OCI-LY3 (cell line): ENCODE measurements at regions not wholly inside any gene's neighbourhood (a gene's known extent, or its start where the extent isn't known, plus 50 kb on each side); places are given as distances from the start of the nearest gene placed in this dataset.

Experiments
- H2AFZ ChIP-seq: fragments of 200-600, 300-600 bp; shearing (Covaris generic); 2 replicates; pipeline ENCODE4 v1.6.0; 2014; ENCODE audit warnings: antibody characterized with exemption, low read depth, low read length
- H3K27ac ChIP-seq: fragments of 200-600, 300-600 bp; sonication (generic); 2 replicates; pipeline ENCODE4 v1.5.1; 2014; ENCODE audit warnings: mild to moderate bottlenecking, low read length, moderate library complexity, mixed read lengths
- H3K27me3 ChIP-seq: fragments of 200-600, 300-600 bp; sonication (generic); 2 replicates; pipeline ENCODE4 v1.6.1; 2014; ENCODE audit warnings: low read depth, low read length, mixed read lengths
- H3K36me3 ChIP-seq: fragments of 200-600, 300-600 bp; sonication (generic); replicated peaks from 2 replicates; pipeline ENCODE3; 2014; ENCODE audit warnings: low read depth, low read length, mixed read lengths
- H3K4me1 ChIP-seq: fragments of 300-600, 200-600 bp; sonication (generic); 2 replicates; pipeline ENCODE4 v1.6.1; 2014; ENCODE audit warnings: low read length, mixed read lengths
- H3K4me2 ChIP-seq: fragments of 200-600, 300-600 bp; sonication (generic); 2 replicates; pipeline ENCODE4 v1.6.1; 2014; ENCODE audit warnings: low read length, mixed read lengths
- H3K4me3 ChIP-seq: fragments of 300-600, 200-600 bp; sonication (generic); 2 replicates; pipeline ENCODE4 v1.5.1; 2014; ENCODE audit warnings: antibody characterized with exemption, mild to moderate bottlenecking, low read length, moderate library complexity
- H3K79me2 ChIP-seq: fragments of 300-600, 200-600 bp; shearing (Covaris generic); 2 replicates; pipeline ENCODE4 v1.6.1; 2014; ENCODE audit warnings: mild to moderate bottlenecking, low read length, mixed read lengths
- H3K9ac ChIP-seq: fragments of 300-600, 200-600 bp; shearing (Covaris generic); 2 replicates; pipeline ENCODE4 v1.6.0; 2014; ENCODE audit warnings: mild to moderate bottlenecking, low read length, moderate library complexity
- H3K9me3 ChIP-seq: fragments of 200-600, 300-600 bp; shearing (Covaris generic); 2 replicates; pipeline ENCODE4 v1.6.1; 2014; ENCODE audit warnings: low read length, mixed read lengths; ENCODE audit not compliant: insufficient read depth
- H4K20me1 ChIP-seq: fragments of 200-600, 300-600 bp; sonication (generic); 2 replicates; pipeline ENCODE4 v1.6.1; 2016; ENCODE audit warnings: low read length, mixed read lengths; ENCODE audit not compliant: insufficient read depth
- CTCF ChIP-seq: fragments of 200-600, 300-600 bp; sonication (generic); IDR thresholded peaks from 2 replicates; pipeline ENCODE4 v1.5.1; 2014; ENCODE audit warnings: antibody characterized with exemption, low read length, low read depth
- EZH2phosphoT487 ChIP-seq: fragments of 200-600 bp; shearing (Covaris generic); IDR thresholded peaks from 2 replicates; pipeline ENCODE4 v1.6.1; 2018; ENCODE audit warnings: antibody characterized with exemption, mixed run types, low read depth

- no peak overlapping the region for H2AFZ ChIP-seq
- H3K79me2 ChIP-seq: no peaks in the 10 kb centered on the region
- H3K27ac ChIP-seq: no peak overlapping the region
- H3K27me3 ChIP-seq: no peaks in the 10 kb centered on the region
- no peak overlapping the region for H3K4me3 ChIP-seq
- H3K9me3 ChIP-seq: no peaks in the 10 kb centered on the region
- H4K20me1 ChIP-seq: no peaks in the 10 kb centered on the region
- no peaks in the 10 kb centered on the region for H3K36me3 ChIP-seq
- no peak overlapping the region for H3K4me2 ChIP-seq
- TF ChIP-seq CTCF (no peak), EZH2phosphoT487 (no peak)
- no peaks in the 10 kb centered on the region for H3K4me1 ChIP-seq
- no peak overlapping the region for H3K9ac ChIP-seq
These were observed 201.9 kb upstream of the TCERG1L start for GRCh38 chr10:131513445-131513844.

DNA sequence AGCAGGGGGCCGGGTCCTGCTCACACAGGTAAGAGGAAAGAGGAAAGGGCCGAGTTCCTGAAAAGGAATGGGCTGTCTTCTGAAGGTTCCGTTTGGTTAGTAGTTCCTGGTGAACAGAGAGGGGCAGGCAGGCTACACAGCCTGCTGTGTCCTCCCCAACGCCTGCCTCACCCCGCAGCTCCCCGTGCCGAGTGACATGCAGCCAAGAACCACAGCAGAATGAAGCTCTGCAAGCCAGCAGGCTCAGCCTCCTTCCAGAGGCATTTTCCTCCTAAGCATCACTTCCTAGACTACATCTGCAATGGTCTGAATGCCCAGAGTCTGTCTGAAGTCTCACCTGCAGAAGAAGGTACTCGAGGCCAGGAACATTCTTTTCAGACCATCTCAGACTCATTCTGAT, 202.4 kb upstream of the TCERG1L start:
- H3K79me2 ChIP-seq: no peaks in the 10 kb centered on the region
- no peak overlapping the region for H3K4me3 ChIP-seq
- H3K27ac ChIP-seq: no peak overlapping the region
- no peaks in the 10 kb centered on the region for H3K27me3 ChIP-seq
- H4K20me1 ChIP-seq: no peaks in the 10 kb centered on the region
- H3K36me3 ChIP-seq: no peaks in the 10 kb centered on the region
- H3K9me3 ChIP-seq: no peaks in the 10 kb centered on the region
- H3K9ac ChIP-seq: no peak overlapping the region
- no peak overlapping the region for H3K4me2 ChIP-seq
- H3K4me1 ChIP-seq: no peaks in the 10 kb centered on the region
- H2AFZ ChIP-seq: no peak overlapping the region
- TF ChIP-seq CTCF (no peak), EZH2phosphoT487 (no peak)

DNA sequence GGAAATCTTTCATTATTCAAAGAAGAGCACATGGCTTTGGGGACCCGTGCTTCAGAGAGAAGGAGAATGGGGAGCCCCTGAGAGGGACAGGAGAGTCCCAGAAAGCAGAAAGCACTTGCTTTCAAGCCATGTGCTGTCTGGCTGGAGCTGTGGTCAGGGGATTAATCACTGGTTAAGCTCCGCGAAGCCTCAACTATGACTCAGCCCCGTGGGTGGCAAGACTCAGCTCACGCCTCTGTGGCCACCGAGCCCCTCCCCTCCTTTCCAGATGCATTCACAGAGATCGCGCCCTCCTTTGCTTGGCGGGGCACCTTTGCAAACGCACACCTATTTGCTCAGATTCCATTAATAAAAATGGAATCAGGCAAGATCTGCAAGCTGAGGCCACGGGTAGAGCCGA, 202.9 kb upstream of the TCERG1L start:
- H3K36me3 ChIP-seq: no peaks in the 10 kb centered on the region
- no peak overlapping the region for H3K27ac ChIP-seq
- no peak overlapping the region for H3K4me2 ChIP-seq
- no peak overlapping the region for H3K4me3 ChIP-seq
- no peak overlapping the region for H2AFZ ChIP-seq
- no peaks in the 10 kb centered on the region for H4K20me1 ChIP-seq
- H3K4me1 ChIP-seq: no peaks in the 10 kb centered on the region
- no peaks in the 10 kb centered on the region for H3K79me2 ChIP-seq
- TF ChIP-seq CTCF (no peak), EZH2phosphoT487 (no peak)
- H3K27me3 ChIP-seq: no peaks in the 10 kb centered on the region
- H3K9me3 ChIP-seq: no peaks in the 10 kb centered on the region
- H3K9ac ChIP-seq: no peak overlapping the region

DNA sequence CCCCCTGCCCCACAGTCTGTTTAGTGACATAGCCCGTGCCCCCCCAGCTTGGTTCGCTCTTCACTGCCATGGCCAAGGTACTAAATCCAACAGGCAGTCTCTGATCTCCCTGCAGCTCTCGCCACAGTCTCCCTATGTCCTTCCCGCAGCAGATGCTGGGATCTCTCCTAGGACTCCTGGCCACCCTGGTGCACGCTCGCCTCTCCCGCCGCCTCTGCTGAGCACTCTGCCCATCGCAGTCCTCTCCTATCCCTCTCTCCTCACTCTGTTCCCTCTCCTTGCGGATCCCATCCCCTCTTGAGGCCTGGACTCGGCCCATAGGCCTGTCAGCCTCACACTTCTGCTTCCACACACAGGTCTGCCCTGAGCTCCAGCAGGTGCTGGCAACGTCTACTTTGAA, 204.8 kb upstream of the TCERG1L start:
- no peak overlapping the region for H3K9ac ChIP-seq
- H3K4me3 ChIP-seq: no peak overlapping the region
- H3K27ac ChIP-seq: no peak overlapping the region
- H3K9me3 ChIP-seq: no peaks in the 10 kb centered on the region
- no peaks in the 10 kb centered on the region for H3K36me3 ChIP-seq
- no peak for TF ChIP-seq EZH2phosphoT487
- no peak for TF ChIP-seq CTCF
- H2AFZ ChIP-seq: no peak overlapping the region
- no peaks in the 10 kb centered on the region for H3K79me2 ChIP-seq
- H4K20me1 ChIP-seq: no peaks in the 10 kb centered on the region
- H3K27me3 ChIP-seq: no peaks in the 10 kb centered on the region
- no peak overlapping the region for H3K4me2 ChIP-seq
- no peaks in the 10 kb centered on the region for H3K4me1 ChIP-seq
